ENCODE measurements at regions not wholly inside any gene's neighbourhood (a gene's known extent, or its start where the extent isn't known, plus 50 kb on each side); places are given as distances from the start of the nearest gene placed in this dataset.
"Not testable (repeated sequence)": the region's sequence is repeated elsewhere in the genome, so short reads cannot be mapped to it uniquely, and the experiment has no call there.

GRCh38 chr22:12541412-12542170 is 2986.4 kb upstream of the OR11H1 start:
- DNase-seq (ENCODE audit: low read depth, low spot score); in situ Hi-C loops (cut with HindIII; ENCODE audit: low pct_unique_long_range_greater_than_20kb, low sequenced_read_pairs): not testable (repeated sequence)

GRCh38 chr22:12553366-12553765 is 2974.6 kb upstream of the OR11H1 start:
- in situ Hi-C loops (cut with HindIII; ENCODE audit: low pct_unique_long_range_greater_than_20kb, low sequenced_read_pairs); DNase-seq (ENCODE audit: low read depth, low spot score): not testable (repeated sequence)

GRCh38 chr22:12554648-12555192 is 2973.3 kb upstream of the OR11H1 start:
- in situ Hi-C loops (cut with HindIII; ENCODE audit: low pct_unique_long_range_greater_than_20kb, low sequenced_read_pairs); DNase-seq (ENCODE audit: low read depth, low spot score): not testable (repeated sequence)

GRCh38 chr22:12571500-12571899 is 2956.5 kb upstream of the OR11H1 start:
- DNase-seq (ENCODE audit: low read depth, low spot score); in situ Hi-C loops (cut with HindIII; ENCODE audit: low pct_unique_long_range_greater_than_20kb, low sequenced_read_pairs): not testable (repeated sequence)

GRCh38 chr22:12579655-12580054 is 2948.3 kb upstream of the OR11H1 start:
- DNase-seq (ENCODE audit: low read depth, low spot score), result peak; percentile 21
- in situ Hi-C loops (cut with HindIII; ENCODE audit: low pct_unique_long_range_greater_than_20kb, low sequenced_read_pairs), result not testable (repeated sequence)

GRCh38 chr22:12584457-12584856 is 2943.5 kb upstream of the OR11H1 start:
- DNase-seq (ENCODE audit: low read depth, low spot score); in situ Hi-C loops (cut with HindIII; ENCODE audit: low pct_unique_long_range_greater_than_20kb, low sequenced_read_pairs): not testable (repeated sequence)

GRCh38 chr22:12584874-12585273 is 2943.1 kb upstream of the OR11H1 start:
- DNase-seq (ENCODE audit: low read depth, low spot score); in situ Hi-C loops (cut with HindIII; ENCODE audit: low pct_unique_long_range_greater_than_20kb, low sequenced_read_pairs): not testable (repeated sequence)

GRCh38 chr22:12595724-12596123 is 2932.3 kb upstream of the OR11H1 start:
- in situ Hi-C loops (cut with HindIII; ENCODE audit: low pct_unique_long_range_greater_than_20kb, low sequenced_read_pairs); DNase-seq (ENCODE audit: low read depth, low spot score): not testable (repeated sequence)

- in situ Hi-C loops (cut with HindIII; ENCODE audit: low pct_unique_long_range_greater_than_20kb, low sequenced_read_pairs); DNase-seq (ENCODE audit: low read depth, low spot score): not testable (repeated sequence)
These were observed 2930.2 kb upstream of the OR11H1 start for GRCh38 chr22:12597778-12598177.

- DNase-seq (ENCODE audit: low read depth, low spot score); in situ Hi-C loops (cut with HindIII; ENCODE audit: low pct_unique_long_range_greater_than_20kb, low sequenced_read_pairs): not testable (repeated sequence)
These were observed 2926.5 kb upstream of the OR11H1 start for GRCh38 chr22:12601510-12601869.

- in situ Hi-C loops (cut with HindIII; ENCODE audit: low pct_unique_long_range_greater_than_20kb, low sequenced_read_pairs), result no loop called here
- peak; percentile 36 for DNase-seq (ENCODE audit: low read depth, low spot score)
These were observed 2925.9 kb upstream of the OR11H1 start for GRCh38 chr22:12601870-12602779.

GRCh38 chr22:12603399-12603798 is 2924.6 kb upstream of the OR11H1 start:
- in situ Hi-C loops (cut with HindIII; ENCODE audit: low pct_unique_long_range_greater_than_20kb, low sequenced_read_pairs); DNase-seq (ENCODE audit: low read depth, low spot score): not testable (repeated sequence)

- in situ Hi-C loops (cut with HindIII; ENCODE audit: low pct_unique_long_range_greater_than_20kb, low sequenced_read_pairs), result not testable (repeated sequence)
These were observed 2924.2 kb upstream of the OR11H1 start for GRCh38 chr22:12603833-12604232.

GRCh38 chr22:12608454-12608853 is 2919.5 kb upstream of the OR11H1 start:
- in situ Hi-C loops (cut with HindIII; ENCODE audit: low pct_unique_long_range_greater_than_20kb, low sequenced_read_pairs); DNase-seq (ENCODE audit: low read depth, low spot score): not testable (repeated sequence)

More at GRCh38 chr22:12603833-12604232, 2924.2 kb upstream of the OR11H1 start:
- not testable (repeated sequence) for DNase-seq (ENCODE audit: low read depth, low spot score)

GRCh38 chr22:12613199-12613598 is 2914.8 kb upstream of the OR11H1 start:
- DNase-seq (ENCODE audit: low read depth, low spot score), result peak; percentile 54
- in situ Hi-C loops (cut with HindIII; ENCODE audit: low pct_unique_long_range_greater_than_20kb, low sequenced_read_pairs), result no loop called here

GRCh38 chr22:12613907-12614306 is 2914.1 kb upstream of the OR11H1 start:
- in situ Hi-C loops (cut with HindIII; ENCODE audit: low pct_unique_long_range_greater_than_20kb, low sequenced_read_pairs); DNase-seq (ENCODE audit: low read depth, low spot score): not testable (repeated sequence)

GRCh38 chr22:12626894-12627293 is 2901.1 kb upstream of the OR11H1 start:
- in situ Hi-C loops (cut with HindIII; ENCODE audit: low pct_unique_long_range_greater_than_20kb, low sequenced_read_pairs); DNase-seq (ENCODE audit: low read depth, low spot score): not testable (repeated sequence)

GRCh38 chr22:12629815-12630214 is 2898.2 kb upstream of the OR11H1 start:
- DNase-seq (ENCODE audit: low read depth, low spot score); in situ Hi-C loops (cut with HindIII; ENCODE audit: low pct_unique_long_range_greater_than_20kb, low sequenced_read_pairs): not testable (repeated sequence)
